ENCODE measurements at regions not wholly inside any gene's neighbourhood (a gene's known extent, or its start where the extent isn't known, plus 50 kb on each side); places are given as distances from the start of the nearest gene placed in this dataset.

- DNase-seq (ENCODE audit: extremely low read depth, low read depth, low spot score): no peak
These were observed 177.7 kb downstream of the KIF20B start for GRCh38 chr10:89879121-89879520.

DNA sequence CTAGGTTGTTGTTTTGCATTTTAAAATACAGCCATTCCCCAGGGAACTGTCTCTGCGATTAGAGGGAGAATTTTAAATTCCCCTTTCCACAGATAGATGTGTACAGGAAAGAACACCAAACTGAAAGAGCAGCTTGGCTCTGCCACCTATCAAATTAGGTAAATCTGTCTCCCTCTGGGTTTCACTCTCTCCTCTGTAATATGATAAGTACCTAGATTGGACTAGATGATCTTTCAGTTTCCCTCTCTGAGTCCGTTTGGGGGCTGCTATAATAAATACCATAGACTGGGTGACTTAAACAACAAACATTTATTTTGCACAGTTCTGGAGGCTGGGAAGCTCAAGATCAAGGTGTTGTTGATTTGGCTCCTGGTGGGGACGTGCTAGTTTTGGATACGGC is 186.0 kb downstream of the KIF20B start:
- DNase-seq (ENCODE audit: extremely low read depth, low read depth, low spot score): no peak

DNA sequence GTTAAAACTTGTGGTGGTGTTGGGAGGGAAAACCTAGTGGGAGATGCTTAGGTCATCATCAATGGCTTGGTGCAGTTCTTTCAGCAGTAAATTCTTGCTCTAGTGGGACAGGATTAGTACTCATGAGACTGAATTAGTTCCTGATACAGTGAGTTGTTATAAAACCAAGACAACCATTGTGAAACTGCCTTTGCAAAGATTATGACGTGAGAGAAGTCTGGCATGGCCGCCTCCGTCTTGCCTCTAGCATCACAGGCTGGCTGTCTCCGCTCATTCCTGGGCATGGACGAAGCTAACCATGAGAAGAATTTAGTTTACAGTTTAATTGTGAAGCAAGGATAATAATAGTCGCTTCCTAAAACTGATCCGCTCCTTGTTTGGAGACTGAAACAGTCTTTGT is 186.4 kb downstream of the KIF20B start:
- DNase-seq (ENCODE audit: extremely low read depth, low read depth, low spot score): no peak

- DNase-seq (ENCODE audit: extremely low read depth, low read depth, low spot score): no peak
These were observed 187.1 kb downstream of the KIF20B start for GRCh38 chr10:89888321-89889070.

GRCh38 chr10:89889606-89890005 is 188.2 kb downstream of the KIF20B start:
- no peak for DNase-seq (ENCODE audit: extremely low read depth, low read depth, low spot score)

GRCh38 chr10:89891006-89891535 is 189.7 kb downstream of the KIF20B start:
- no peak for DNase-seq (ENCODE audit: extremely low read depth, low read depth, low spot score)

DNA sequence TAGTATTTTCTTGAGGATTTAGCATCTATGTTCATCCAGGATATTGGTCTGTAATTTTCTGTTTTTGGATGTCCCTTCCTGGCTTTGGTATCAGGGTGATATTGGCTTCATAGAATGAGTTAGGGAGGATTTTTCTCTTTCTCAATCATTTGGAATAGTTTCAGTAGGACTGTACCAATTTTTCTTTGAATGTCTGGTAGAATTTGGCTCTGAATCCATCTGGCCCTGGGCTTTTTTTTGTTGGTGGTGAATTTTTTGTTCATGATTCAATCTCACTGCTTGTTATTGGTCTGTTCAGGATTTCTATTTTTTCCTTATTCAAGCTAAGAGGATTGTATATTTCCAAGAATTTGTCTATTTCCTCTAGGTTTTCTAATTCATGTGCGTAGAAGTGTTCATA is 192.7 kb downstream of the KIF20B start:
- no peak for DNase-seq (ENCODE audit: extremely low read depth, low read depth, low spot score)

GRCh38 chr10:89900554-89900953 is 199.2 kb downstream of the KIF20B start:
- DNase-seq (ENCODE audit: extremely low read depth, low read depth, low spot score): no peak

- no peak for DNase-seq (ENCODE audit: extremely low read depth, low read depth, low spot score)
These were observed 200.5 kb downstream of the KIF20B start for GRCh38 chr10:89901895-89902294.

- no peak for DNase-seq (ENCODE audit: extremely low read depth, low read depth, low spot score)
These were observed 203.4 kb downstream of the KIF20B start for GRCh38 chr10:89904755-89905154.

GRCh38 chr10:89909752-89910151 is 208.4 kb downstream of the KIF20B start:
- no peak for DNase-seq (ENCODE audit: extremely low read depth, low read depth, low spot score)

GRCh38 chr10:89915021-89915420 is 213.6 kb downstream of the KIF20B start:
- DNase-seq (ENCODE audit: extremely low read depth, low read depth, low spot score): no peak

DNA sequence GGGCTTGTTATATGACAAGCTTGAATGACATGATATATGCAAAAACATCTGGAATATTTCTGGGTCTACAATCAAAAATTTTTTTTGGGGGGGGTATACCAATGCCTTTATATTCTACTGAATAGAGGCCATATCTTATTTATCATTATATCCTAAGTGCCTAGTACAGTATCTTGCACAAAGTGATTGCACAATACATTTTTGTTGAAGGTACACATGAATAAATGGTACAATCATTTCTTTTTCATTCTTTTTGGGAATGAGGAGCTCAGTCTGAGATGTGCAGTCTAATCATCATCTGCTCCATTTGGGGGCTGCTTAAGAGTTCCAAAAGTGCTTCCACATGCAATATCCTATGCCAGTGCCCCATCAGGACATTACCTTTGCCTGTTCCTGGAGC is 214.6 kb downstream of the KIF20B start:
- DNase-seq (ENCODE audit: extremely low read depth, low read depth, low spot score): no peak

GRCh38 chr10:89916468-89917215 is 215.3 kb downstream of the KIF20B start:
- no peak for DNase-seq (ENCODE audit: extremely low read depth, low read depth, low spot score)

DNA sequence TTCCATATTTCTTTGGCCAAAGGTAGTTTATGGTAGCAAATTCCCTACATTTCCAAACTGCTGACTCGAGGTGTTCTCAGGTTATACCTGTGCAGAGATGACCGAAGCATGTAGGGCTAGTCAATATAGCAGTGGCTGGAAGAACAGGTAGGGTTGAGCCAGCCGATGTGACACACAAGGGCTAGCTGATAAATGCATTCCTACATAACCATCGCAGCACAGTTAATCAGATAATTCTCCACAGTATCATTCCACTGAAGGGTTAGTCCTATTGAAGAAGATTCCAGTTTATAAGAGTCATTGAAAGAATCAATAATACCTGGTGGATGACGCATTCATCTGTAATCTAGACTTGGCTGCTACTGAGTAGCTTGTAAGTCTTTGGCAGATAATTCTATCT is 220.0 kb downstream of the KIF20B start:
- no peak for DNase-seq (ENCODE audit: extremely low read depth, low read depth, low spot score)

DNA sequence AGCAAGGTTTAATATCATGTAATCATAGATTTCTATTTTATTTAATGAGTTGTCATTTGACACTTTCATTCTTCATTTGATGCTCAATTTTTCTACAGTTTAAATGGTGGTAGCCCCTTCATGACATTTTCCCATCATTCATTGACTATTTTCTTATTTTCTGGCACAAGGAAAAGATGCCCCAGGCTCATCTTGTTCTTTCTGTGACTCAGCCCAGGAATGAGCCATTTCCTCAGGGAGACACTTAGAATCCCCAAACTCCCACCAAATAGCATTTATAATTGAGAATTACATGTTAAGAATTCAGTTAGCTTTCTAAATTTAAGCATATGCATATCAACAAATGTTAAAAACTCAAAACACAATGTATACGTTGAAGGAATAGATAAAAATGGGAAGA is 222.3 kb downstream of the KIF20B start:
- no peak for DNase-seq (ENCODE audit: extremely low read depth, low read depth, low spot score)

DNA sequence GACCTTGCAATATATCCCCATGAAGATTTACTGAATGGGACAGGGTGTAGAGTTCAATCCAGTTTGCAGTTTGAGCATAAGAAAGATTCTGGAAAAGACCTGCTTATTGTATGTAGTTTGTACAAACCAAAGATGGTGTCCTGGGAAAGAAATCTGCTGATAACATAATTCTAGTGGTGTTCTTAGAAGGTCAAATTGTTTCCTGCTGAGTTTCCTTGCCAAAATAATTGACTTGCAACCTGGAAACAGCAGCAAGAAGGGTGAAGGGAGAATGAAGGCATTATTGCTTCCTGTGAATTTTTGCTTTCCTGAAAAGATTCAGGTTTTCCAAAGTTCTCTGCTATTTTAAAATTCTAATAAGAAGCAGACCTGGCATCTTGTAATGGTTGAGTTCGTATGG is 222.9 kb downstream of the KIF20B start:
- no peak for DNase-seq (ENCODE audit: extremely low read depth, low read depth, low spot score)

DNA sequence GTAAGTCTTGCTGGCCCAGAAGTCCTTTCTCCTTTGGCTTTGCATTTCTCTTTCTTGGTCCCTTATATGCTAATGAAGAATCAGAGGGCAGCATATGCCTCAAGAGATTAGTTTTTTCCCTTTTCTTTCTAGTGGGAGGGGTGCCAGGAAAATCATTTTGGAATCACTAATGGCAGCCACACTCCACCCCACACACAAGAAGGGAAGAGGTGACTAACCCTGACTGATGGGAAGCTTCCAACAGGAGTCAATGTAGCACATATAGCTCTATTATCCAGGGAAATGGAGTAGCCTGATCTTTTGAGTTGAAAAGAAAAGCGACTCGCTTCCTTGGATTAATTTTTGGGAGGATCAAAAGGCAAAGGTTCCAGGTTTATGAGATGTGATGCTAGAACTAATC is 225.3 kb downstream of the KIF20B start:
- DNase-seq (ENCODE audit: extremely low read depth, low read depth, low spot score): no peak

DNA sequence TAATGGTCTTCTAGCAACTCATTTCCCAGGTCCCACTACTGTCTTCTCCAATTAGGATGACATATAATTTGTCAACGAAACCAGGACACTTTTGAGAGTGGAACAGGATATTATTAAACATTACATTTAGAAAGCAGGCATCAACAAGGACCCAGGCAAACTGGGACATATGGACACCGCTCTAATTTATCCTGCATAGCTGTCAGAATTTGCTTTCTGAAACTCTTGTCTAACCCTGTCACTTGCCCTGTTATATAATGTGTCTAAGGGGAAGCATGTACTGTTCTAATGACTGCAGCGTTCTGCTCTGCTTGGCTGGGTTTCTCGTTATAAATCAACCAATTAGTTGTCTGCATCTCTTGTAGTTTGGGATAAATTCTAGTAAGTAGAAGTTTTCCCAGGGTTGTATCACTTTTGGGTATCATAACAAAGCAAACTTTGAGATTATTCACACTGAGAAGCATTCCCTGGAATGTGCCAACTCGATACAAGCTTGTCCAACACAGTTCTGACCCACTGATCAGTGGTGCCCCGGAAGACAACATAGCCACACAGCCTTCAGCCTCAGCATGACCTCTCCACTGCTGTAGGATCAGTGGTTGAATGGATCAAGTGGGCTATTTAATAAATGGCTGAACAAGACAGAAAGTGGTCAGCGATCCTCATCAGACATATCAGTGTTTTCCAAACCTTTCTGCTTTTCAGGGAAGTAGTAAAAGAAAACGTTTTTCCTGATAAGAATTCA is 228.1 kb downstream of the KIF20B start:
- no peak for DNase-seq (ENCODE audit: extremely low read depth, low read depth, low spot score)

GRCh38 chr10:89937494-89937893 is 236.1 kb downstream of the KIF20B start:
- DNase-seq (ENCODE audit: extremely low read depth, low read depth, low spot score): no peak

GRCh38 chr10:89940076-89940475 is 238.7 kb downstream of the KIF20B start:
- DNase-seq (ENCODE audit: extremely low read depth, low read depth, low spot score): no peak
